ENCODE measurements at regions not wholly inside any gene's neighbourhood (a gene's known extent, or its start where the extent isn't known, plus 50 kb on each side); places are given as distances from the start of the nearest gene placed in this dataset.

DNA sequence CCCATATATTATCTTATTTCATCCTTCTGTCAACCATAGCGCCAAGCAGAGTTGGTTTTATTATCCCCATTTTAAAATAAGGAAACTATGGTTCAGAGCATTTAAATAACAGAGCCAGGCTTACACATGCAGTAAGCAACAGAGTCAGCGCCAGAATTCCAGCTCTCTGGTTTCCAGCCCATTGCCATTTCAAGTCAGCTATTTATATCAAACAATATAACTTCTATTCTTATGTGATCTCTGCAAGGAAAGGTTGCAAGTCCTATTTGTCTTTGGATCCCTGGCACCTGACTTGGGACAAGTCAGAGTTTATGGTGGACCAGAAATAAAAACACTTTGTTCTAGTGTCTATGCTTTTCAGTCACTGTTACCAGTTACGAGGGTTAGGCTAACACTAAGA lies 174.1 kb upstream of the EEA1 start:
- intact Hi-C loops (cut with micrococcal nuclease): no loop called here
- Histone ChIP-seq H3K4me1 (ENCODE audit: control insufficient read depth in 1 of 2, insufficient read depth in 2 of 2, low read length in 2 of 2) (no peaks in the 10 kb centered on the region), H3K4me2 (ENCODE audit: low read length) (no peak overlapping the region), H3K36me3 (ENCODE audit: control insufficient read depth in 1 of 2, insufficient read depth in 2 of 2, low read length in 2 of 2) (no peaks in the 10 kb centered on the region), H2AFZ (ENCODE audit: low read depth, low read length, poor library complexity, severe bottlenecking) (no peak overlapping the region), H3K9ac (ENCODE audit: low read length) (no peak overlapping the region), H3K79me2 (ENCODE audit: insufficient read depth, low read length) (no peaks in the 10 kb centered on the region), H3K27ac (ENCODE audit: low read depth, low read length) (no peak overlapping the region), H4K20me1 (ENCODE audit: insufficient read depth) (no peaks in the 10 kb centered on the region), H3K9me2 (ENCODE audit: insufficient read depth) (no peaks in the 10 kb centered on the region), H3K4me3 (replicated peaks in 1 of 2; ENCODE audit: low read depth in 1 of 2, low read length in 2 of 2) (no peak overlapping the region), H3K27me3 (ENCODE audit: insufficient read depth, low read length) (no peaks in the 10 kb centered on the region), H3K9me3 (ENCODE audit: control insufficient read depth in 1 of 2, insufficient read depth in 1 of 2, low read depth in 1 of 2, low read length in 2 of 2) (no peaks in the 10 kb centered on the region)
- ChIA-PET RAD21 (ENCODE audit: low non-redundant PET in 1 of 2, low total read pairs in 2 of 2, uncharacterized antibody in 2 of 2, unreplicated experiment in 2 of 2) (no interaction called here), CTCF (no interaction called here), POLR2A (no interaction called here)
- no TSS peak for BruUV-seq (replicated peaks)
- TF ChIP-seq SRF (IDR thresholded peaks at IDR 0.05; ENCODE audit: low read depth) (no peak), EGR1 (IDR thresholded peaks at IDR 0.05; ENCODE audit: low read depth) (no peak), JUND (IDR thresholded peaks at IDR 0.05) (no peak)
- ATAC-seq: no peak
- DNase-seq (ENCODE audit: low read depth, low spot score): no peak

- no peaks in the 10 kb centered on the region for H3K79me2 ChIP-seq (ENCODE audit: insufficient read depth, low read length)
- H3K27ac ChIP-seq (ENCODE audit: low read depth, low read length): no peak overlapping the region
- RAD21 ChIA-PET (ENCODE audit: low non-redundant PET in 1 of 2, low total read pairs in 2 of 2, uncharacterized antibody in 2 of 2, unreplicated experiment in 2 of 2): no interaction called here
- no peaks in the 10 kb centered on the region for H3K9me2 ChIP-seq (ENCODE audit: insufficient read depth)
- H3K9ac ChIP-seq (ENCODE audit: low read length): no peak overlapping the region
- no TSS peak for BruUV-seq (replicated peaks)
- no peak overlapping the region for H2AFZ ChIP-seq (ENCODE audit: low read depth, low read length, poor library complexity, severe bottlenecking)
- no peaks in the 10 kb centered on the region for H4K20me1 ChIP-seq (ENCODE audit: insufficient read depth)
- H3K4me1 ChIP-seq (ENCODE audit: control insufficient read depth in 1 of 2, insufficient read depth in 2 of 2, low read length in 2 of 2): no peaks in the 10 kb centered on the region
- POLR2A ChIA-PET: no interaction called here
- H3K4me2 ChIP-seq (ENCODE audit: low read length): no peak overlapping the region
- H3K27me3 ChIP-seq (ENCODE audit: insufficient read depth, low read length): no peaks in the 10 kb centered on the region
- H3K4me3 ChIP-seq (replicated peaks in 1 of 2; ENCODE audit: low read depth in 1 of 2, low read length in 2 of 2): no peak overlapping the region
- ATAC-seq (no peak), DNase-seq (ENCODE audit: low read depth, low spot score) (no peak)
- no peak for TF ChIP-seq RAD21 (IDR thresholded peaks at IDR 0.05; ENCODE audit: low read depth)
- TF ChIP-seq POLR2AphosphoS5 (IDR thresholded peaks at IDR 0.05; ENCODE audit: low read depth, low read length): no peak
- TF ChIP-seq JUND (IDR thresholded peaks at IDR 0.05): no peak
- TF ChIP-seq ZFX (IDR thresholded peaks at IDR 0.05): no peak
- no peak for TF ChIP-seq MAX (IDR thresholded peaks at IDR 0.05)
- TF ChIP-seq ZBTB33 (IDR thresholded peaks at IDR 0.05; ENCODE audit: extremely low read depth, insufficient replicate concordance, low read length): no peak
- no peak for TF ChIP-seq YY1 (IDR thresholded peaks at IDR 0.05; ENCODE audit: extremely low read depth, insufficient replicate concordance, low read depth, low read length)
- no peak for TF ChIP-seq EGR1 (IDR thresholded peaks at IDR 0.05; ENCODE audit: low read depth)
- no peak for TF ChIP-seq CBX3 (IDR thresholded peaks at IDR 0.05; ENCODE audit: low read depth)
- TF ChIP-seq FOSL1 (IDR thresholded peaks at IDR 0.05; ENCODE audit: low read depth): no peak
- TF ChIP-seq CTCF (IDR thresholded peaks at IDR 0.05 in 2 of 3, conservative IDR thresholded peaks at IDR 0.05 in 1 of 3; ENCODE audit: borderline replicate concordance in 1 of 3, insufficient read depth in 1 of 3, low read depth in 2 of 3, low read length in 2 of 3): no peak
- CTCF ChIA-PET: no interaction called here
- no peaks in the 10 kb centered on the region for H3K9me3 ChIP-seq (ENCODE audit: control insufficient read depth in 1 of 2, insufficient read depth in 1 of 2, low read depth in 1 of 2, low read length in 2 of 2)
- no peaks in the 10 kb centered on the region for H3K36me3 ChIP-seq (ENCODE audit: control insufficient read depth in 1 of 2, insufficient read depth in 2 of 2, low read length in 2 of 2)
- intact Hi-C loops (cut with micrococcal nuclease): no loop called here
Observed at GRCh38 chr12:93104535-93104934, 175.4 kb upstream of the EEA1 start.
